Tibial artery (tissue), 4 donors: ENCODE measurements at regions not wholly inside any gene's neighbourhood (a gene's known extent, or its start where the extent isn't known, plus 50 kb on each side); places are given as distances from the start of the nearest gene placed in this dataset.

ENCODE experiments used
- DNase-seq, 2 donors: peaks; one replicate each; pipeline ENCODE4 v3.0.0-alpha.2; 2019
- H3K27ac ChIP-seq, 2 donors: fragments of 200-600 bp; sonication (generic) in 1 of 2; 1 replicate in 1 of 2; 2 replicates in 1 of 2; pipeline ENCODE4 v1.5.1; 2018 to 2019; ENCODE audit warnings: mild to moderate bottlenecking in 1 of 2
- H3K27me3 ChIP-seq, 2 donors: fragments of 200-600 bp; sonication (generic) in 1 of 2; one replicate each; pipeline versions ENCODE4 v1.5.1 to v1.6.0; 2016 to 2019
- H3K36me3 ChIP-seq, 3 donors: fragments of 200-600 bp; sonication (generic) in 2 of 3; one replicate each; pipeline ENCODE4 v1.5.1; 2016 to 2019; ENCODE audit warnings: mild to moderate bottlenecking in 2 of 3
- H3K4me1 ChIP-seq, 4 donors: fragments of 200-600 bp; sonication (generic) in 2 of 4; 1 replicate in 3 of 4; 2 replicates in 1 of 4; pipeline ENCODE4 v1.5.1; 2016 to 2019
- H3K4me3 ChIP-seq, 2 donors: fragments of 200-600 bp; sonication (generic) in 1 of 2; 1 replicate in 1 of 2; 2 replicates in 1 of 2; pipeline ENCODE4 v1.5.1; 2018 to 2019; ENCODE audit warnings: mild to moderate bottlenecking in 2 of 2
- H3K9me3 ChIP-seq, 3 donors: fragments of 200-600 bp; sonication (generic) in 1 of 3; one replicate each; pipeline ENCODE4 v1.5.1; 2016 to 2019
- intact Hi-C: fragments of 100-400 bp; cut with DNase I; formaldehyde crosslinking; loops from one replicate; pipeline ENCODE4 v1.15.0; 2023; ENCODE audit warnings: low total_unique reads
- TF ChIP-seq, protein P1 (sequence below), 2 experiments: fragments of 200-600 bp in 1 of 2; fragments of 450-650 bp in 1 of 2; IDR thresholded peaks; one replicate each; pipeline ENCODE4 v1.5.1; 2017 to 2019; ENCODE audit warnings: antibody characterized with exemption in 2 of 2, mild to moderate bottlenecking in 1 of 2, moderate library complexity in 1 of 2

DNA sequence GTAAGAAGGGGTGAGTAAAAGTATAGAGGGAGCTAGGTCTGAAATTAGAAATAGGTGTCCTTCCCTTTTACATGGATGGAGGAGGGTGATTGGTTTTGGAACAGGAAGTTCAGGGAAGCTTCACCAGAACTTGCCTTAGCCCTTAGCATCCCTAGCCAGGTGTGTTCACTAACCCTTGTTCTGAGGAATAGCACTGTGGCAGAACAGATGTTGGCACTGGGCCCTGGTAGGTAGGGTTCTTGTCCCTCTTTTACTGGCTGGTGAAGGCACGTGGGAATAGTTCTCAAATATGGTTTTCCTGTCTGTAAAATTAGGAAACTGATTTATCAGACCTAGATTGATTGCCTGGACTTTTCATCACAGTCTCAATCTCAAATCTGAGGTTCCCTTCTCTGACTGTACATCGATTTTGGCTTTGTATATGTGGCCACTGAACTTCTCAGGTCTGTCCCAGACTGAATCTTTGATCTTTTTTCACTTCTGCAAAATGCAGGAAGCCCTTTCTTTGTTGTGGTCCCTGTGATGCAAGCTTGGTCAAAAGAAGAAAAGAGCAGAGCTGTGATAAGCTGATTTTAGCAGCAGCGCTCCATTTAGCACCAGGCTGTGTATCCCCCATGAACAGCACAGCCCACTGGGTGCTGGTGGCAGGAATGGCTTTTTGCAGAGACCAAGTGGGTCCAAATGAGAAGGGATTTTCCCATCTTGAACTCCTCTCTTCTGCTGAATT, 86.2 kb upstream of the HTR2A start:
- TF ChIP-seq, protein P1, sequence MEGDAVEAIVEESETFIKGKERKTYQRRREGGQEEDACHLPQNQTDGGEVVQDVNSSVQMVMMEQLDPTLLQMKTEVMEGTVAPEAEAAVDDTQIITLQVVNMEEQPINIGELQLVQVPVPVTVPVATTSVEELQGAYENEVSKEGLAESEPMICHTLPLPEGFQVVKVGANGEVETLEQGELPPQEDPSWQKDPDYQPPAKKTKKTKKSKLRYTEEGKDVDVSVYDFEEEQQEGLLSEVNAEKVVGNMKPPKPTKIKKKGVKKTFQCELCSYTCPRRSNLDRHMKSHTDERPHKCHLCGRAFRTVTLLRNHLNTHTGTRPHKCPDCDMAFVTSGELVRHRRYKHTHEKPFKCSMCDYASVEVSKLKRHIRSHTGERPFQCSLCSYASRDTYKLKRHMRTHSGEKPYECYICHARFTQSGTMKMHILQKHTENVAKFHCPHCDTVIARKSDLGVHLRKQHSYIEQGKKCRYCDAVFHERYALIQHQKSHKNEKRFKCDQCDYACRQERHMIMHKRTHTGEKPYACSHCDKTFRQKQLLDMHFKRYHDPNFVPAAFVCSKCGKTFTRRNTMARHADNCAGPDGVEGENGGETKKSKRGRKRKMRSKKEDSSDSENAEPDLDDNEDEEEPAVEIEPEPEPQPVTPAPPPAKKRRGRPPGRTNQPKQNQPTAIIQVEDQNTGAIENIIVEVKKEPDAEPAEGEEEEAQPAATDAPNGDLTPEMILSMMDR (IDR thresholded peaks at IDR 0.05) = no peak
- Histone ChIP-seq H3K27me3 (no peaks in the 10 kb centered on the region), H3K27ac (no peak overlapping the region), H3K4me1 (peaks cover 0 to 5% (median 0%) of the 10 kb centered on the region in 4 donors), H3K4me3 (no peak overlapping the region), H3K9me3 (no peaks in the 10 kb centered on the region), H3K36me3 (no peaks in the 10 kb centered on the region)
- intact Hi-C loops = loop anchor here (5.0 kb wide), 1 partner anchor 789 kb away; no protein-coding TSS in a partner anchor
- DNase-seq = no peak

DNA sequence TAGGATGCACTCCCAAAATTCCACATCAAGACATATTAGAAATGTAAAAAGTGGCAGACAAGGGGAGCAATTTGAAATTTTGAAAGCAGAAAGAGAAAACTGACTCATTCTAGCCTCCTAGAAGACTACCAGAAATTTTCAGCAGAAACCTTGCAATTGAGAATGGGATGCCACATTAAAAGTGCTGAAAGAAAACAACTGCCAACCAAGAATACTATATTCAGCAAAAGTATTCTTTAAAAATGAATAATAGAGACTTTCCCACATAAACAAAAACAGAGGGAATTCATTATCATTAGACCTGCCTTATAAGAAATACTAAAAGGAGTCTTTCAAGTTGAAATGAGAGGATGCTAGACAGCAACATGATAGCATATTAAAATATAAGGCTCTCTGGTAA, 78.3 kb upstream of the HTR2A start:
- H3K9me3 ChIP-seq = peaks cover 0 to 13% (median 10%) of the 10 kb centered on the region in 3 donors
- intact Hi-C loops = loop anchor here (10.0 kb wide), 1 partner anchor 80 kb away; the partner anchor contains the start of gene HTR2A
- H3K4me3 ChIP-seq = no peak overlapping the region
- no peaks in the 10 kb centered on the region for H3K36me3 ChIP-seq
- TF ChIP-seq, protein P1 (IDR thresholded peaks at IDR 0.05) = no peak
- H3K27ac ChIP-seq = no peak overlapping the region
- H3K4me1 ChIP-seq = no peaks in the 10 kb centered on the region
- no peak for DNase-seq
- no peaks in the 10 kb centered on the region for H3K27me3 ChIP-seq

DNA sequence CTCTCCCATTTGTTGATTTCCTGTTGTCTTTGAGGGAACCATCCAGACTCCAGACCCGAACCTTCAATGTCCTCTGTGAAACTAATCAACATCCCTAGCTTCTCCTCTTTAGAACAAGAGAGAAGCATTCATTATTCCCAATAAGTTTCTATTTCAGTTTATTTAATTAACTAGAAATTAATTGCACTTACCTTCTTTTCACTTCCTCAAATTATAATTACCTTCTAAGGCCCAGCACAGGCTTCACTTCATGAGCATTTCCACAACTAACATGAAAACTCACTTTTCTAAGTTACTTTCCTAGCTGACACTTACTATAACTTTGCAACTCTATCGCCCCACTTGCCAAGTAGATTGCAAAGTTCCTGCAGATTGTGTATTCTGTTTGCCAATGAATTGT, 71.6 kb upstream of the HTR2A start:
- H3K9me3 ChIP-seq = no peaks in the 10 kb centered on the region
- no peak overlapping the region for H3K4me3 ChIP-seq
- TF ChIP-seq, protein P1 (IDR thresholded peaks at IDR 0.05) = no peak
- intact Hi-C loops = no loop called here
- H3K27me3 ChIP-seq = no peaks in the 10 kb centered on the region
- H3K27ac ChIP-seq = no peak overlapping the region
- DNase-seq = no peak
- H3K4me1 ChIP-seq = no peaks in the 10 kb centered on the region
- H3K36me3 ChIP-seq = no peaks in the 10 kb centered on the region

DNA sequence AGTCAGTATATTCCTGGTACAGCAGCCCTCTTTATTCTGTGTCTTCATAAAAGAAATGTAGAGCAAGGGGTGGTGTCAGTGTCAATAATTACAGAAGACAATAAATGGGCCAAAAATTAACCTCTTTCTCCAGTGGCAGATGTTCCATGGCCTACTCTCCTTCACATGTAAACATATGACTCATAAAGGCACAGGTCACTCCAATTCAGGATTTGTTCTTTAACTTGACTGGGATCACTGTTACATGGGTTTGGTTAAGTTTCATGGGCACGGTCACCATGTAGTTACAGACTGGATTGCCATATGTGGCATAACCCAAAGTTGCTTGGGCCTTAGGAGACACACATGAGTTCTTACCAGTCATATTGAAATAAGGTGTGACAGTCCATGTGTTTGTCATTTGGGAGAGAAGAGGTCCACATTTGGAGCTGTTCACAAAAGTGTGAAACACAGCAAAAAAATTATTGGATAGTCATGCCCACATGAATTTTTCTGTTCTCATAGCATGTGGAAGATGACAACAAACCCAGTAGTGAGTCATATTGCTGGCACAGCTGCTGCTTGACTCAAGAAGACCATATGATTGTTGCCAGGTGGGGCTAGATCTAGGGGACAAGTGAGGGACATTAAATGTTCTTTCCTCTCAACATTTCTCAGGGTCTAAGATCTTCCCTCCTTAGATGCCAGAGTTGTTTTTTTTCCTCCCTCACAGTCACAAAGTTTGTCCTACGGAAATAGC, 68.1 kb upstream of the HTR2A start:
- Histone ChIP-seq H3K27me3 (no peaks in the 10 kb centered on the region), H3K4me3 (no peak overlapping the region), H3K36me3 (no peaks in the 10 kb centered on the region), H3K27ac (no peak overlapping the region), H3K9me3 (no peaks in the 10 kb centered on the region), H3K4me1 (no peaks in the 10 kb centered on the region)
- TF ChIP-seq, protein P1 (IDR thresholded peaks at IDR 0.05) = no peak
- intact Hi-C loops = no loop called here
- peak in 1 of 2 donors; percentile 30 for DNase-seq

DNA sequence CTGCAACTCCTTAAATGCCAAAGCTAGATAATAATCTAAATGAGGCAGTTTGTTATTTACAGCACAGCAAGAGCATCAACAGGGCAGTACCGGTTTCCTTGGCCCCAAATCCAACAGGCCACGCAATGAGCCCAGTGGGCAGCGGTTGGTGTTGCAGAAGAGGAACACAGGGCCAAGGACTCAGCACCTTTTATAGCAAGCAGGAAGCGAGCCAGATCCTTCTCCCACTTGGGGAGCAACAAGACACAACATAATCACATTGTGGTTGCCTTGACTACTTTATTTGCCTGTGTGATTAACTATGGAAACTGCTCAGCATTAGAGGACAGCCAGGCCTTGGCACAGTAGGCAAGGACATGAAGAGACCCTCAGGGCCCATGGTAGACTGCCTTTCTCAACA, 67.1 kb upstream of the HTR2A start:
- intact Hi-C loops = no loop called here
- no peak overlapping the region for H3K4me3 ChIP-seq
- H3K27me3 ChIP-seq = no peaks in the 10 kb centered on the region
- TF ChIP-seq, protein P1 (IDR thresholded peaks at IDR 0.05) = no peak
- H3K4me1 ChIP-seq = no peaks in the 10 kb centered on the region
- no peaks in the 10 kb centered on the region for H3K9me3 ChIP-seq
- DNase-seq = peak in 1 of 2 donors; percentile 29
- H3K36me3 ChIP-seq = no peaks in the 10 kb centered on the region
- no peak overlapping the region for H3K27ac ChIP-seq
